ENCODE measurements at regions not wholly inside any gene's neighbourhood (a gene's known extent, or its start where the extent isn't known, plus 50 kb on each side); places are given as distances from the start of the nearest gene placed in this dataset.
A peak's percentile ranks its signal among the peaks of the same experiment; 100 is the strongest.

GRCh38 chrX:40310447-40310846 lies 212.7 kb upstream of the BCOR start:
- DNase-seq (ENCODE audit: low spot score) = no peak

DNA sequence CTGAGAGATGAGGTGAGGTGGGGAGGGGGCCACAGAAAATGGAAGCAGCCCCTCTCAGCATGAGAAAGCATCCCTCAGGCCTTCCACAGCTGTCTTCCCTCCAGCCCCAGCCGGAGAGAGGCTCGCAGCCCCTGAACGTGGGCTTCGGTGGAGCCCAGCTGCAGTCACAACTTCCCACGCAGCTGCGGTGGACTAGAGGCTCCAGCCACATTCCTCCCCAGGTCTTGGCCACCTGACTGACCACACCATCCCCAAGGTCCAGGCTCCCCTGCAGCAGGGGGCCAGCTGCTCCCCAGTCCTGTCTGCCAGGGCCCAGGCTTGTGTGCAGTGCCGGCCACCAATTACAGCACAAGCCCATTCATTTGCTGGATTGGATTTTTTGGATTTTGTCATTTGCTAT lies 212.3 kb upstream of the BCOR start:
- no peak for DNase-seq (ENCODE audit: low spot score)

DNA sequence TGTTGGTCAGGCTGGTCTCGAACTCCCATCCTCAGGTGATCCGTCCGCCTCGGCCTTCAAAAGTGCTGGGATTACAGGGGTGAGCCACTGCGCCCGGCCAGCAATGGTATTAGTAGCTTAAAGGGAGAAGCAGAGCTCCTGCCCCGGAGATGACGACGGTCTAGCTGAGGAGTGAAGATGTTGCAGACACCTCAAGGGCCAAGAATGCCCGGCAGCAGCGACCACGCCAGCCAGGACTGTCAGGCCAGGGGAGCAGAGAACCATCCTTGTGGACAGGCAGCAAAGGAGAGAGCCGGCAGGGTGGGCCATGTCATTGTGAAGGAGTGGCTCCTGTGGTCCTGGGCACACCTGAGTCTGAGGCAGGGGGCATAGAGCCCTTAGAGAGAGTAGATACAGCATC lies 210.1 kb upstream of the BCOR start:
- DNase-seq (ENCODE audit: low spot score) = no peak

DNA sequence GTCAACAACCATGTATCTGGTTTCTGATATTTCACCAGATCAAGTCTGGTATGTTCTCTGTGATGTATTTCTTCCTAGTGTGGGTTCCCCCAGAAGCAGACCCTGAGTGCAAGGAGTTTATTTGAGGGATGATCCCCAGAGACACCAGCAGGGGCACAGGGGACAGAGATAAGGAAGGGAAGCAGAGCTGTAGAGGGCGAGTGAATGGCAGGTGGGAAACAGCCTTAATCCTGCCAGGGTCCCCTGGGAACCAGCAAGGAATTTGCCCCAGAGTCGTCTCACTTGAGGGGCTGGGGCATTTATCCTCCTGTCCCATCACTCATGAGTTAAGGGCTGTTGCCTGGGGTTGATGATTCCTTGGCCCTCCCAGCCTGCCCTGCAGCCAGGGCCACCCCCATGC lies 206.4 kb upstream of the BCOR start:
- DNase-seq (ENCODE audit: low spot score) = no peak

GRCh38 chrX:40303256-40304077 lies 205.7 kb upstream of the BCOR start:
- no peak for DNase-seq (ENCODE audit: low spot score)

DNA sequence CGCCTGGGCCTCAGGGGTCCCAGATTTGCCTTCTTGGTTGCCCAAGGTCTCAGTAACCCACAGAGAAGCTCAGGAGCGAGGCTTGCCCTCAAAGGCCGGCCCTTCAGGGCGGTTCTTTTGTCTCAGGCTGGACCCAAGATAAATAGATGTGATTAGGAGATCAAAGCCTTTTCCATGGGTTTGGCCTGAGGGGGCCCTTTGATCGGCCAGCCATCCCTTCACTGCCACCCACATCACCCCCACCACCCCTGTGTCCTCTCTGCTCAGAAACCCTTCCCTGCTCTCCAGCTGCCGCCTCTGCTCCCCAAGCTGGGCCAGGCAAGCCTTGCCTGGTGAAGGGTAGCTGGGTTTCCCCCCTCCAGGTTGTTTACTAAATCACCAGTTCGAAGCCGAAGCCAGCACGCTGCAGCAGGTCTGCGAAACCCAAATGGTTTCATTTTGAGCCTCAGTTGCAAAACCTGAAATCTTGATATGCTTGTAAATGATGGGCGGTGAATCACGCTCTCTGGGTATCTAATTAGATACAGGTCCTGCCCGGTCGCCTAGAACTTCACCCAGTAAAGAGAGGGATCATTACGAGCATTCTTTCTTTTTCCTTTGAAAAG lies 202.6 kb upstream of the BCOR start:
- DNase-seq (ENCODE audit: low spot score) = peak; percentile 54

GRCh38 chrX:40299641-40300046 lies 201.9 kb upstream of the BCOR start:
- no peak for DNase-seq (ENCODE audit: low spot score)

- no peak for DNase-seq (ENCODE audit: low spot score)
Observed at GRCh38 chrX:40298572-40299479, 201.1 kb upstream of the BCOR start.

- DNase-seq (ENCODE audit: low spot score) = no peak
Observed at GRCh38 chrX:40298069-40298468, 200.3 kb upstream of the BCOR start.

GRCh38 chrX:40291553-40291952 lies 193.8 kb upstream of the BCOR start:
- peak; percentile 16 for DNase-seq (ENCODE audit: low spot score)

DNA sequence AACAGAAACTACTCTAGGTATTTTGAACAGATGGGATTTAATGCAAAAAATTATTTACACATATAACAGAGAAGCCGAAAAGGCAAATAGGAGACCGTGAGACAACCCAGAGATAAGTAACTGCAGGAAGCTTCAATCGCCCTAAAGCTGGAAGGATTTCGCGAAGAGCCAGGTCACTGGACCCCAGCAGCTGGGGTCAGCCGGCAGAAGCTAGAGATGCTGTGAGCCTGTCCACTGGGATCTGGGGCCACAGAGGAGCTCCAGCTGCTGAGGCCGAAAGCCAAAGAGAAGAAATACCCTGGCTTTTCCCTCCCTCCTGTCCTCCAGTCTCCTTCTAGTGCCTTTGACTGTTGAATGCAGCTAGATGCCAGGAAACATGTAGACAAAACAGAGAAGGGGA lies 192.8 kb upstream of the BCOR start:
- no peak for DNase-seq (ENCODE audit: low spot score)

GRCh38 chrX:40285876-40286275 lies 188.1 kb upstream of the BCOR start:
- no peak for DNase-seq (ENCODE audit: low spot score)

DNA sequence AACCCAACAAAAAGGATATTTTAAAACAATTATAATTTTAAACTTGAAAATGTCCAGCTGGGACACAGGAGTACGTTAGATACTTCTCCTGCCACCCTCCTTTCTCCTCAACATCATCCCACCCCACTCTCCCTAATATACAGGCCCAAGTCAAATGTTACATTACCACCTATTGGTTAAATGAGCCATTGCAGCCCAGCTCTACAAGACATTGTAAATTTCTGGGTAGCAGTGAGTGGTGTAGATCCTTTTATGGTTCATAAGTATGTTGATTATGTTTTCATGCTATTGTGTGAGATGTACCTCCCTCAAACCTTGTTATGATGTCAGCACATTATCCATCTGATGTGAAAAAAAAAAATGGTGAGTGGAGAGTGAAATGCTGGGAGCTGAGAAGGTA lies 187.1 kb upstream of the BCOR start:
- DNase-seq (ENCODE audit: low spot score) = no peak

DNA sequence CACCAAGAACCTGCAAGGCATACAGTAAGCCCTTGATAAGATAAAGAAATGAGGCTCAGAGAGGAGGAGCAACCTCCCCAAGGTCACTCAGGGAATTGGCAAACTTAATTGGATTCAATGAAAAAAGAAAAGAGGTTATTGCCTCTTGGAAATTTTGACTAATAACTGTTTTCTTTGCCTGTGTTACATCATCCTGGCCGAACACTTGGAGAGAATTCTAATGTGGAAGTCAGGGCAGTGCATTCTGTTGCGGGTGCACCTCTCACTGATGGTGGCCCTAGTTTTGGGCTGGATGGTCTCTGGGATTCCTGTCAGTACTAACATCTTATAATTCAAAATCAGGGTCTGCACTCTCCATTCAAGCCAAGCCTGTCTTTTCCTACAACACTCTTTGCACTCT lies 186.2 kb upstream of the BCOR start:
- DNase-seq (ENCODE audit: low spot score) = no peak

- no peak for DNase-seq (ENCODE audit: low spot score)
Observed at GRCh38 chrX:40282946-40283660, 185.3 kb upstream of the BCOR start.

DNA sequence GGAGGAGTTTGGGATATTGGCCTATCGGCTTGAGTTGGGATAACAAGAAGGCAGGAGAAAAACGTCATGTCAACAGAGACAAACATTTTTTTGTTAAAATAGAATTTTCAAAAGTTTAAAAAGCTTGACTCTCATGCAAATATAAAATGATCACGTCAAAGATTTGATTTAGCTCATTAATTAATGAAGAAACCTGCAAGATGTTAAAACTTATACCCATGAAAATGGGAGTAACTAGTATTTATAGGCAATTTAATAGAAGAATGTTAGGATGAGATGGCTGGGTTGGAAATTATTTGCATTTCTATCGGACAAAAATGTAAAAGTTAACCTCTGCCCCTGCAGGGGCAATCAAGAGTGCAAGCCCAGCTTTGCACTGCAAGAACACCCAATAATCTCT lies 184.6 kb upstream of the BCOR start:
- no peak for DNase-seq (ENCODE audit: low spot score)

DNA sequence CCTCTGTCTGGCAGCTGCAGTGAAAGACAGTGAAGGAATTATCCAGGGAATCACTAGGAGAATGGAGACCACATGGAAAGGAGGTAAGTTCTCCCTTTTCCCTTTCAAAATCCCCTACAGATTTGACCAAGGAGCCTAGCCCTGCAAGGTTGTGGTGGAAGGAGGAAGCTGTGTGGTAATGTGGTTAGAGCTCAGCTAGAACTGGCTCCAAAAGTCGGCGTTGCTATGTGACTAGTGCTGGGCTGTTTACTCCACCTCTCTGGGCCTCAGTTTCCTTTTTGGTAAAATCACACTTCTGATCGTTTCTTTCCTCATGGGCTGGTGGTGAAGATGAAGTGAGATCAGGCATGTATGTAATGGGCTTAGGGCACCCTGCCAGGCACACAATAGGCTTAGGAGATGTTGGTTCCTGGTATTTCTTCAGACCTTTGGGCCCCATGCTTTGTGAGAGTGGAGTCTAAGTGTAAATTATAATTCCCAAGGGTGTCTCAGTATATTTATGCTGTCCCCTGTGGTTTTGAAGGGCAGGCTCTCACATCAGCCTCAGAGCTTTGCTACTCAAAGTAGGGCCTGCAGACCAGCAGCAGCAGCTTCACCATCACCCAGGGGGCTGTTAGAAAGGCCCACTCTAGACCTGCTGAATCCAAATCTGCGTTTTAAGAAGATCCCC lies 183.7 kb upstream of the BCOR start:
- DNase-seq (ENCODE audit: low spot score) = no peak

GRCh38 chrX:40279762-40280161 lies 182.0 kb upstream of the BCOR start:
- DNase-seq (ENCODE audit: low spot score) = no peak

GRCh38 chrX:40279091-40279430 lies 181.3 kb upstream of the BCOR start:
- no peak for DNase-seq (ENCODE audit: low spot score)

GRCh38 chrX:40278340-40279090 lies 180.8 kb upstream of the BCOR start:
- DNase-seq (ENCODE audit: low spot score) = no peak

DNA sequence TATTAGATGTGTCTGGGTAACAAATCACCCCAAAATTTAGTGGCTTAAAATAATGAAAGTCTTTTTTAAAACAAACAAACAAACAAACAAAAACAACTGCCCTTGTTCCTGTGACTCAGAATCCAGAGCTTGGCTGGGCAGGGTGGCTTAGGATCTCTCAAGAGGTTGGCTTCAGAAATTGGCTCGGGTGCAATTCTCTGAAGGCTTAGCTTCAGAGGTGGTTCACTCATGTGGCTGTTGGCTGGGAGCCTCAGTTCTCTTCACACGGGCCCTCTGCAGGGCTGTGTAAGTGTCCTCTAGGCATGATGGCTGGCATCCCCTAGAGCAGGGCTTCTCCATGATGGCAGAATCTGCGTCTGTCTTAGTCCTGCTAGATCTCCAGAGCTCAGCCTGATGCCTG lies 179.9 kb upstream of the BCOR start:
- DNase-seq (ENCODE audit: low spot score) = no peak
